Neural cell (in vitro differentiated cells): ENCODE measurements at regions not wholly inside any gene's neighbourhood (a gene's known extent, or its start where the extent isn't known, plus 50 kb on each side); places are given as distances from the start of the nearest gene placed in this dataset.

ENCODE experiments used
- H2AFZ ChIP-seq: fragments of 200-600, 300-800 bp; sonication (generic), shearing (Covaris generic); 2 replicates; pipeline ENCODE4 v1.6.0; 2014; ENCODE audit warnings: low read depth, mild to moderate bottlenecking, antibody characterized with exemption, low read length, moderate library complexity
- H3F3A ChIP-seq: fragments of 200-600 bp; shearing (Covaris generic); 2 replicates; pipeline ENCODE4 v1.6.1; 2016; ENCODE audit warnings: mild to moderate bottlenecking, moderate library complexity, mixed read lengths, antibody characterized with exemption, low read length; ENCODE audit not compliant: insufficient read depth, poor library complexity, severe bottlenecking
- H3K27ac ChIP-seq: fragments of 200-600, 300-800 bp; sonication (generic), shearing (Covaris generic); 2 replicates; pipeline ENCODE4 v1.5.1; 2014; ENCODE audit warnings: mild to moderate bottlenecking, low read length, moderate library complexity
- H3K27me3 ChIP-seq: fragments of 300-800, 200-600 bp; sonication (generic), shearing (Covaris generic); 2 replicates; pipeline ENCODE4 v1.6.0; 2014; ENCODE audit warnings: mild to moderate bottlenecking, low read depth, low read length, moderate library complexity; ENCODE audit not compliant: insufficient read depth
- H3K36me3 ChIP-seq: fragments of 300-800, 200-600 bp; sonication (generic), shearing (Covaris generic); 2 replicates; pipeline ENCODE4 v1.5.1; 2014; ENCODE audit warnings: mild to moderate bottlenecking, antibody characterized with exemption, low read length, moderate library complexity; ENCODE audit not compliant: insufficient read depth
- H3K4me2 ChIP-seq: fragments of 300-800, 200-600 bp; sonication (generic), shearing (Covaris generic); 2 replicates; pipeline ENCODE4 v1.6.0; 2014; ENCODE audit warnings: mild to moderate bottlenecking, low read length
- H3K4me3 ChIP-seq: fragments of 300-800, 200-600 bp; sonication (generic), shearing (Covaris generic); 2 replicates; pipeline ENCODE4 v1.5.1; 2014; ENCODE audit warnings: mild to moderate bottlenecking, low read length, moderate library complexity
- H3K79me2 ChIP-seq: fragments of 200-600 bp; shearing (Covaris generic); replicated peaks from 2 replicates; pipeline ENCODE4 v1.6.0; 2014; ENCODE audit warnings: mild to moderate bottlenecking, low read length, moderate library complexity; ENCODE audit not compliant: insufficient read depth
- H3K9ac ChIP-seq: fragments of 300-800, 200-600 bp; sonication (generic), shearing (Covaris generic); 2 replicates; pipeline ENCODE4 v1.6.1; 2016; ENCODE audit warnings: mild to moderate bottlenecking, low read length, mixed read lengths
- H3K9me2 ChIP-seq: fragments of 200-600 bp; shearing (Covaris generic); 2 replicates; pipeline ENCODE4 v1.6.1; 2016; ENCODE audit warnings: mild to moderate bottlenecking, low read length, mixed read lengths; ENCODE audit not compliant: insufficient read depth
- H3K9me3 ChIP-seq: fragments of 200-600, 300-800 bp; sonication (generic), shearing (Covaris generic); 2 replicates; pipeline ENCODE4 v1.6.1; 2016; ENCODE audit warnings: mild to moderate bottlenecking, mixed run types, low read length, moderate library complexity, mixed read lengths
- H4K20me1 ChIP-seq: fragments of 200-600 bp; shearing (Covaris generic); 2 replicates; pipeline ENCODE4 v1.6.1; 2016; ENCODE audit warnings: mild to moderate bottlenecking, mixed run types; ENCODE audit not compliant: insufficient read depth
- EP300 ChIP-seq: fragments of 450-650 bp; conservative IDR thresholded peaks from 2 replicates; pipeline ENCODE4 v1.6.1; 2014; ENCODE audit warnings: antibody characterized with exemption, mild to moderate bottlenecking, moderate library complexity; ENCODE audit not compliant: poor library complexity, severe bottlenecking
- EZH2 ChIP-seq: fragments of 200-600, 300-800 bp; shearing (Covaris generic), sonication (generic); IDR thresholded peaks from 2 replicates; pipeline ENCODE4 v1.6.1; 2014; ENCODE audit warnings: antibody characterized with exemption, low read length, borderline replicate concordance, mild to moderate bottlenecking; ENCODE audit not compliant: insufficient read depth, poor library complexity, severe bottlenecking
- MXI1 ChIP-seq: fragments of 450-650 bp; conservative IDR thresholded peaks from 2 replicates; pipeline ENCODE4 v1.6.1; 2014; ENCODE audit warnings: antibody characterized with exemption, mild to moderate bottlenecking; ENCODE audit not compliant: poor library complexity, severe bottlenecking
- POLR2AphosphoS5 ChIP-seq: IDR thresholded peaks from 2 replicates; pipeline ENCODE4 v1.6.1; 2012
- RAD21 ChIP-seq: fragments of 450-650 bp; conservative IDR thresholded peaks from 2 replicates; pipeline ENCODE4 v1.6.1; 2014; ENCODE audit warnings: antibody characterized with exemption, mild to moderate bottlenecking, moderate library complexity
- SMC3 ChIP-seq: fragments of 450-650 bp; conservative IDR thresholded peaks from 2 replicates; pipeline ENCODE4 v1.6.1; 2014; ENCODE audit warnings: antibody characterized with exemption, mild to moderate bottlenecking, moderate library complexity; ENCODE audit not compliant: poor library complexity
- TAF1 ChIP-seq: IDR thresholded peaks from 2 replicates; pipeline ENCODE4 v1.6.1; 2012; ENCODE audit warnings: low read depth
- TF ChIP-seq, protein P1 (sequence below): IDR thresholded peaks from 2 replicates; pipeline ENCODE4 v1.6.1; 2012; ENCODE audit warnings: borderline replicate concordance
- TF ChIP-seq, protein P2 (sequence below): fragments of 450-650 bp; IDR thresholded peaks from 2 replicates; pipeline ENCODE4 v1.5.1; 2014; ENCODE audit warnings: antibody characterized with exemption, mild to moderate bottlenecking, moderate library complexity; ENCODE audit not compliant: poor library complexity, severe bottlenecking

DNA sequence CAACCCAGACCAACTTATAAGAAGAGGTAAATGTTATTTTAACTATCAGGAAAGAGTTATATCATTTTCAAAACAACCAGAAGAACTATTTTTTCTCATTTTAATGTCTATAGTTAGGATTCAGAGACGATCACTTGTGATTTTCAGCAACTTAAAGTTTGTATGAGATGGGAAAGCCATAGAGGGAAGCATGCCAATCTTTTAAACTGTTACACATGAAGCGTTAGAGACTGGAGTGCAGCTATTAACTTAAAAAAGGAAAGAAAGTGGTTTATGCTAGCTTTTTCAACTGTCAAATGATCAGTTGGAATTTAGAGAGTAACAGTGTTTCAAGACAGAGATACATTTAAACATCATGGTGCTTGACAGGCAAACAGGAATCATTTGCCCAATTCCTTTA is 91.7 kb upstream of the LPP start:
- H2AFZ ChIP-seq: no peak overlapping the region
- H3K9me3 ChIP-seq: no peaks in the 10 kb centered on the region
- H3K36me3 ChIP-seq: no peaks in the 10 kb centered on the region
- H3K27me3 ChIP-seq: no peaks in the 10 kb centered on the region
- TF ChIP-seq SMC3 (no peak), EP300 (no peak)
- H3F3A ChIP-seq: no peaks in the 10 kb centered on the region
- H3K4me2 ChIP-seq: no peak overlapping the region
- H3K27ac ChIP-seq: no peak overlapping the region
- H3K4me3 ChIP-seq: no peak overlapping the region
- H3K9me2 ChIP-seq: no peaks in the 10 kb centered on the region
- no peak overlapping the region for H3K9ac ChIP-seq
- no peaks in the 10 kb centered on the region for H3K79me2 ChIP-seq
- H4K20me1 ChIP-seq: no peaks in the 10 kb centered on the region

DNA sequence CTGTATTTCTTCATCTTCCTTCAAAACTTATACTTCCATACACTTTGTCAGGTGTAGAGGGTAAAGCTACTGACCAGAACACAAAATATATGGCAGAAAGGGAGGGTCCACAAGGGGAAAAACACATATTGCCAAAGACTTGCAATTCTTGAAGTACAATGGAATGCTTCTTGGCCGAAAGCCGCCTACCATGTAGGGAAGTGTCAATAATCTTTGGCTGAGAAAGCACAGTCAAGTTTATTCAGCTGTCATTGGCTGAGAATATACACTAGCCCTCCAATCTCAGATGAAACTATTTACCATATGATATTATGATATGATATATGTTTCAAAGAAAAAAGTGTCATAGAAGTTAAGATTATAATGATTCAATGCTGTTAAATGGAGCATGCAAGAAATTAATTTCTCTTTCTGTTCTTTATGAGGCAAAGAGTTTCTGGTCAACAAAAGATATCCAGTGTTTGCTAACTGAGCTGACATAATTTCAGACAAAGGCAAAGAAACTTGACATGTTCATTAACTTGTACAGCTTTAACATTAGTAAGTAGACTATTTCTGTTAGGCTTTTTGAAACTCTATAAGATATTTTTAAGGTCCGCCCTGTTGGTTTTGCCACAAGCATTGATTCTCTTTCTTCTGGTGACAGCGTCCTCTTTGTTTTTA is 89.0 kb upstream of the LPP start:
- no peak overlapping the region for H2AFZ ChIP-seq
- no peaks in the 10 kb centered on the region for H3K27me3 ChIP-seq
- no peak overlapping the region for H3K4me3 ChIP-seq
- no peak overlapping the region for H3K4me2 ChIP-seq
- no peaks in the 10 kb centered on the region for H4K20me1 ChIP-seq
- H3K9me2 ChIP-seq: no peaks in the 10 kb centered on the region
- TF ChIP-seq EP300 (no peak), EZH2 (no peak), SMC3 (no peak), MXI1 (no peak), TAF1 (no peak), POLR2AphosphoS5 (no peak), RAD21 (no peak)
- TF ChIP-seq, protein P1, sequence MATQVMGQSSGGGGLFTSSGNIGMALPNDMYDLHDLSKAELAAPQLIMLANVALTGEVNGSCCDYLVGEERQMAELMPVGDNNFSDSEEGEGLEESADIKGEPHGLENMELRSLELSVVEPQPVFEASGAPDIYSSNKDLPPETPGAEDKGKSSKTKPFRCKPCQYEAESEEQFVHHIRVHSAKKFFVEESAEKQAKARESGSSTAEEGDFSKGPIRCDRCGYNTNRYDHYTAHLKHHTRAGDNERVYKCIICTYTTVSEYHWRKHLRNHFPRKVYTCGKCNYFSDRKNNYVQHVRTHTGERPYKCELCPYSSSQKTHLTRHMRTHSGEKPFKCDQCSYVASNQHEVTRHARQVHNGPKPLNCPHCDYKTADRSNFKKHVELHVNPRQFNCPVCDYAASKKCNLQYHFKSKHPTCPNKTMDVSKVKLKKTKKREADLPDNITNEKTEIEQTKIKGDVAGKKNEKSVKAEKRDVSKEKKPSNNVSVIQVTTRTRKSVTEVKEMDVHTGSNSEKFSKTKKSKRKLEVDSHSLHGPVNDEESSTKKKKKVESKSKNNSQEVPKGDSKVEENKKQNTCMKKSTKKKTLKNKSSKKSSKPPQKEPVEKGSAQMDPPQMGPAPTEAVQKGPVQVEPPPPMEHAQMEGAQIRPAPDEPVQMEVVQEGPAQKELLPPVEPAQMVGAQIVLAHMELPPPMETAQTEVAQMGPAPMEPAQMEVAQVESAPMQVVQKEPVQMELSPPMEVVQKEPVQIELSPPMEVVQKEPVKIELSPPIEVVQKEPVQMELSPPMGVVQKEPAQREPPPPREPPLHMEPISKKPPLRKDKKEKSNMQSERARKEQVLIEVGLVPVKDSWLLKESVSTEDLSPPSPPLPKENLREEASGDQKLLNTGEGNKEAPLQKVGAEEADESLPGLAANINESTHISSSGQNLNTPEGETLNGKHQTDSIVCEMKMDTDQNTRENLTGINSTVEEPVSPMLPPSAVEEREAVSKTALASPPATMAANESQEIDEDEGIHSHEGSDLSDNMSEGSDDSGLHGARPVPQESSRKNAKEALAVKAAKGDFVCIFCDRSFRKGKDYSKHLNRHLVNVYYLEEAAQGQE: no peak
- TF ChIP-seq, protein P2, sequence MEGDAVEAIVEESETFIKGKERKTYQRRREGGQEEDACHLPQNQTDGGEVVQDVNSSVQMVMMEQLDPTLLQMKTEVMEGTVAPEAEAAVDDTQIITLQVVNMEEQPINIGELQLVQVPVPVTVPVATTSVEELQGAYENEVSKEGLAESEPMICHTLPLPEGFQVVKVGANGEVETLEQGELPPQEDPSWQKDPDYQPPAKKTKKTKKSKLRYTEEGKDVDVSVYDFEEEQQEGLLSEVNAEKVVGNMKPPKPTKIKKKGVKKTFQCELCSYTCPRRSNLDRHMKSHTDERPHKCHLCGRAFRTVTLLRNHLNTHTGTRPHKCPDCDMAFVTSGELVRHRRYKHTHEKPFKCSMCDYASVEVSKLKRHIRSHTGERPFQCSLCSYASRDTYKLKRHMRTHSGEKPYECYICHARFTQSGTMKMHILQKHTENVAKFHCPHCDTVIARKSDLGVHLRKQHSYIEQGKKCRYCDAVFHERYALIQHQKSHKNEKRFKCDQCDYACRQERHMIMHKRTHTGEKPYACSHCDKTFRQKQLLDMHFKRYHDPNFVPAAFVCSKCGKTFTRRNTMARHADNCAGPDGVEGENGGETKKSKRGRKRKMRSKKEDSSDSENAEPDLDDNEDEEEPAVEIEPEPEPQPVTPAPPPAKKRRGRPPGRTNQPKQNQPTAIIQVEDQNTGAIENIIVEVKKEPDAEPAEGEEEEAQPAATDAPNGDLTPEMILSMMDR: no peak
- no peak overlapping the region for H3K9ac ChIP-seq
- no peaks in the 10 kb centered on the region for H3K9me3 ChIP-seq
- no peaks in the 10 kb centered on the region for H3K79me2 ChIP-seq
- no peaks in the 10 kb centered on the region for H3K36me3 ChIP-seq
- H3K27ac ChIP-seq: no peak overlapping the region
- no peaks in the 10 kb centered on the region for H3F3A ChIP-seq
